ENCODE measurements at regions not wholly inside any gene's neighbourhood (a gene's known extent, or its start where the extent isn't known, plus 50 kb on each side); places are given as distances from the start of the nearest gene placed in this dataset. TPM values are rescaled to one million over a fixed set of nuclear protein-coding genes. Genes with fewer than 3 reads are reported as not detected.

DNA sequence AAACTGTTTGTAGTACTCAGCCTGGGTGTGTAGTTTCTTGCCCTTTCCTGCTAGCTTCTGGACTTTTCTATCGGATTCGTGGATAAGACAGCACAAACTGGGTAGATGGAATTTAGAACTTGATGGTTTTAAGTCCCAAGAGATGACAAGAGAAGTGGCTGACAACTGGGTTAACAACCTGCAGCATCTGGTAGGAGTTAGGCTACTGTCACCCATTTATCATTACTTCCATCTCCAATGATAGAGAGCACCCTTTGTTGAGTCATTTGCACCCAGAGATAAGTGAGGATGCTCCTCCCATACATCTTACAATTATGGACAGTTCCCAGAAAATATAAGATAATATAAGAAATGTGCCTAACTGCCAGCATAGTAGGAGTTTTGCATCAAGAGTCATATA, 50.2 kb upstream of the FLRT2 start:
- Histone ChIP-seq H3K4me3 (no peak overlapping the region), H3K36me3 (no peaks in the 10 kb centered on the region), H3K27ac (no peak overlapping the region), H3K4me1 (ENCODE audit: insufficient read depth) (peaks cover 4% of the 10 kb centered on the region), H3K9me3 (no peaks in the 10 kb centered on the region), H3K27me3 (no peaks in the 10 kb centered on the region)
- WGBS, 3 donors: 91 to 97% (median 94%) methylated on average over 2 of the region's 2 CpGs
- TF ChIP-seq POLR2A (IDR thresholded peaks at IDR 0.05): no peak
- TF ChIP-seq EP300 (IDR thresholded peaks at IDR 0.05): no peak
- TF ChIP-seq, protein P1, sequence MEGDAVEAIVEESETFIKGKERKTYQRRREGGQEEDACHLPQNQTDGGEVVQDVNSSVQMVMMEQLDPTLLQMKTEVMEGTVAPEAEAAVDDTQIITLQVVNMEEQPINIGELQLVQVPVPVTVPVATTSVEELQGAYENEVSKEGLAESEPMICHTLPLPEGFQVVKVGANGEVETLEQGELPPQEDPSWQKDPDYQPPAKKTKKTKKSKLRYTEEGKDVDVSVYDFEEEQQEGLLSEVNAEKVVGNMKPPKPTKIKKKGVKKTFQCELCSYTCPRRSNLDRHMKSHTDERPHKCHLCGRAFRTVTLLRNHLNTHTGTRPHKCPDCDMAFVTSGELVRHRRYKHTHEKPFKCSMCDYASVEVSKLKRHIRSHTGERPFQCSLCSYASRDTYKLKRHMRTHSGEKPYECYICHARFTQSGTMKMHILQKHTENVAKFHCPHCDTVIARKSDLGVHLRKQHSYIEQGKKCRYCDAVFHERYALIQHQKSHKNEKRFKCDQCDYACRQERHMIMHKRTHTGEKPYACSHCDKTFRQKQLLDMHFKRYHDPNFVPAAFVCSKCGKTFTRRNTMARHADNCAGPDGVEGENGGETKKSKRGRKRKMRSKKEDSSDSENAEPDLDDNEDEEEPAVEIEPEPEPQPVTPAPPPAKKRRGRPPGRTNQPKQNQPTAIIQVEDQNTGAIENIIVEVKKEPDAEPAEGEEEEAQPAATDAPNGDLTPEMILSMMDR (IDR thresholded peaks at IDR 0.05): no peak
- intact Hi-C loops (cut with DNase I): no loop called here
- no peak for DNase-seq

Small RNA genes in the stretch of these regions (small RNA-seq; reads per million reads assigned to genes)
- not detected for gene AL161713.1
- gene AL163642.1: not detected
- gene RF00017: not detected
- not detected for gene RNU6-976P
- not detected for gene RNU6ATAC28P
- not detected for gene RNU7-51P

Measured in ovary (tissue), 7 donors.